ENCODE measurements at regions not wholly inside any gene's neighbourhood (a gene's known extent, or its start where the extent isn't known, plus 50 kb on each side); places are given as distances from the start of the nearest gene placed in this dataset.

- H3K27me3 ChIP-seq = no peaks in the 10 kb centered on the region
- 76 to 88% (median 80%) methylated on average over 1 of the region's 1 CpG for WGBS, 4 donors
- intact Hi-C loops (cut with DNase I) = no loop called here
- no peaks in the 10 kb centered on the region for H3K36me3 ChIP-seq
- H3K27ac ChIP-seq = no peak overlapping the region
- no peaks in the 10 kb centered on the region for H3K9me3 ChIP-seq
- H3K4me1 ChIP-seq = no peaks in the 10 kb centered on the region
- TF ChIP-seq POLR2A (IDR thresholded peaks at IDR 0.05) = no peak
- TF ChIP-seq, protein P1, sequence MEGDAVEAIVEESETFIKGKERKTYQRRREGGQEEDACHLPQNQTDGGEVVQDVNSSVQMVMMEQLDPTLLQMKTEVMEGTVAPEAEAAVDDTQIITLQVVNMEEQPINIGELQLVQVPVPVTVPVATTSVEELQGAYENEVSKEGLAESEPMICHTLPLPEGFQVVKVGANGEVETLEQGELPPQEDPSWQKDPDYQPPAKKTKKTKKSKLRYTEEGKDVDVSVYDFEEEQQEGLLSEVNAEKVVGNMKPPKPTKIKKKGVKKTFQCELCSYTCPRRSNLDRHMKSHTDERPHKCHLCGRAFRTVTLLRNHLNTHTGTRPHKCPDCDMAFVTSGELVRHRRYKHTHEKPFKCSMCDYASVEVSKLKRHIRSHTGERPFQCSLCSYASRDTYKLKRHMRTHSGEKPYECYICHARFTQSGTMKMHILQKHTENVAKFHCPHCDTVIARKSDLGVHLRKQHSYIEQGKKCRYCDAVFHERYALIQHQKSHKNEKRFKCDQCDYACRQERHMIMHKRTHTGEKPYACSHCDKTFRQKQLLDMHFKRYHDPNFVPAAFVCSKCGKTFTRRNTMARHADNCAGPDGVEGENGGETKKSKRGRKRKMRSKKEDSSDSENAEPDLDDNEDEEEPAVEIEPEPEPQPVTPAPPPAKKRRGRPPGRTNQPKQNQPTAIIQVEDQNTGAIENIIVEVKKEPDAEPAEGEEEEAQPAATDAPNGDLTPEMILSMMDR (IDR thresholded peaks at IDR 0.05) = no peak
- ATAC-seq (no peak), DNase-seq (no peak)
- H3K4me3 ChIP-seq = no peak overlapping the region
Measured at GRCh38 chr18:53677480-53677879, 547.0 kb downstream of the MBD2 start.

- ATAC-seq = no peak
- H3K9me3 ChIP-seq = peaks cover 0 to 33% (median 3%) of the 10 kb centered on the region in 12 donors
- intact Hi-C loops (cut with DNase I) = no loop called here
Measured at GRCh38 chr18:53665701-53666100, 558.8 kb downstream of the MBD2 start.

GRCh38 chr18:53664575-53664974 lies 559.9 kb downstream of the MBD2 start:
- Histone ChIP-seq H3K4me1 (no peaks in the 10 kb centered on the region), H3K27me3 (no peaks in the 10 kb centered on the region), H3K27ac (no peak overlapping the region), H3K4me3 (no peak overlapping the region), H3K9me3 (peaks cover 0 to 27% (median 3%) of the 10 kb centered on the region in 12 donors), H3K36me3 (no peaks in the 10 kb centered on the region)
- TF ChIP-seq POLR2A (IDR thresholded peaks at IDR 0.05) = no peak
- TF ChIP-seq, protein P1 (IDR thresholded peaks at IDR 0.05) = no peak
- ATAC-seq = no peak
- intact Hi-C loops (cut with DNase I) = no loop called here
- no peak for DNase-seq

More at GRCh38 chr18:53665701-53666100, 558.8 kb downstream of the MBD2 start:
- TF ChIP-seq, protein P1 (IDR thresholded peaks at IDR 0.05) = no peak
- no peak for TF ChIP-seq POLR2A (IDR thresholded peaks at IDR 0.05)
- H3K36me3 ChIP-seq = no peaks in the 10 kb centered on the region
- H3K4me1 ChIP-seq = no peaks in the 10 kb centered on the region
- WGBS, 4 donors = 76 to 89% (median 80%) methylated on average over 4 of the region's 4 CpGs
- H3K27ac ChIP-seq = no peak overlapping the region
- no peaks in the 10 kb centered on the region for H3K27me3 ChIP-seq
- DNase-seq = no peak
- no peak overlapping the region for H3K4me3 ChIP-seq

GRCh38 chr18:53660306-53660705 lies 564.2 kb downstream of the MBD2 start:
- no peaks in the 10 kb centered on the region for H3K27me3 ChIP-seq
- 69 to 80% (median 72%) methylated on average over 2 of the region's 2 CpGs for WGBS, 4 donors
- H3K36me3 ChIP-seq = no peaks in the 10 kb centered on the region
- no peak for ATAC-seq
- peaks cover 0 to 30% (median 6%) of the 10 kb centered on the region in 12 donors for H3K9me3 ChIP-seq
- intact Hi-C loops (cut with DNase I) = no loop called here
- DNase-seq = no peak
- H3K4me3 ChIP-seq = no peak overlapping the region
- H3K4me1 ChIP-seq = no peaks in the 10 kb centered on the region
- H3K27ac ChIP-seq = no peak overlapping the region
- no peak for TF ChIP-seq POLR2A (IDR thresholded peaks at IDR 0.05)

- ATAC-seq = no peak
- Histone ChIP-seq H3K9me3 (peaks cover 0 to 16% (median 2%) of the 10 kb centered on the region in 12 donors), H3K27ac (no peak overlapping the region), H3K4me3 (no peak overlapping the region), H3K4me1 (no peaks in the 10 kb centered on the region), H3K36me3 (no peaks in the 10 kb centered on the region), H3K27me3 (no peaks in the 10 kb centered on the region)
- WGBS, 4 donors = 51 to 95% (median 71%) methylated on average over 2 of the region's 2 CpGs
- intact Hi-C loops (cut with DNase I) = loop anchor here in 1 of 10 donors (10.0 kb wide), 1 partner anchor 62 kb away; no protein-coding TSS in a partner anchor
- TF ChIP-seq, protein P1 (IDR thresholded peaks at IDR 0.05) = no peak
- no peak for DNase-seq
Measured at GRCh38 chr18:53657257-53657656, 567.2 kb downstream of the MBD2 start.
